ENCODE measurements at regions not wholly inside any gene's neighbourhood (a gene's known extent, or its start where the extent isn't known, plus 50 kb on each side); places are given as distances from the start of the nearest gene placed in this dataset.
"Not testable (repeated sequence)": the region's sequence is repeated elsewhere in the genome, so short reads cannot be mapped to it uniquely, and the experiment has no call there.

DNA sequence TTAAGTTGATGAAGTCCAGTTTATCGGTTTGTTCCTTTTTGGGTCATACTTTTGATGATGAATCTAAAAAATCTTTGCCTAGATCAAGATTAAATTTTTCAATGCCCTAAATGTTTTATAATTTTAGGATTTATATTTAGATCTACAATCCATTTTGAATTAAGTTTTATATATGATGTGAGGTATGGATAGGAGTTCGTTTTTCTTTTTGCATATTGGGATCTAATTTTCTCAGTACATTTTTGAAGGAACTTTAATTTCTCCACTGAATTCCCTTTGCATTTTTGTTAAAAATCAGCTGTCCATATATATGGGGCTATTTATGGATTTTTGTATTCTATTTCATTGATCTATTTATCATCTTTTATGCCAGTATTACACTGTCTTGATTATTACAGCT lies 125.5 kb upstream of the HS3ST2 start:
- no peak for DNase-seq (ENCODE audit: extremely low read depth, low read depth)
- TF ChIP-seq, protein P1, sequence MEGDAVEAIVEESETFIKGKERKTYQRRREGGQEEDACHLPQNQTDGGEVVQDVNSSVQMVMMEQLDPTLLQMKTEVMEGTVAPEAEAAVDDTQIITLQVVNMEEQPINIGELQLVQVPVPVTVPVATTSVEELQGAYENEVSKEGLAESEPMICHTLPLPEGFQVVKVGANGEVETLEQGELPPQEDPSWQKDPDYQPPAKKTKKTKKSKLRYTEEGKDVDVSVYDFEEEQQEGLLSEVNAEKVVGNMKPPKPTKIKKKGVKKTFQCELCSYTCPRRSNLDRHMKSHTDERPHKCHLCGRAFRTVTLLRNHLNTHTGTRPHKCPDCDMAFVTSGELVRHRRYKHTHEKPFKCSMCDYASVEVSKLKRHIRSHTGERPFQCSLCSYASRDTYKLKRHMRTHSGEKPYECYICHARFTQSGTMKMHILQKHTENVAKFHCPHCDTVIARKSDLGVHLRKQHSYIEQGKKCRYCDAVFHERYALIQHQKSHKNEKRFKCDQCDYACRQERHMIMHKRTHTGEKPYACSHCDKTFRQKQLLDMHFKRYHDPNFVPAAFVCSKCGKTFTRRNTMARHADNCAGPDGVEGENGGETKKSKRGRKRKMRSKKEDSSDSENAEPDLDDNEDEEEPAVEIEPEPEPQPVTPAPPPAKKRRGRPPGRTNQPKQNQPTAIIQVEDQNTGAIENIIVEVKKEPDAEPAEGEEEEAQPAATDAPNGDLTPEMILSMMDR (IDR thresholded peaks at IDR 0.05; ENCODE audit: low read depth, low read length) = no peak

DNA sequence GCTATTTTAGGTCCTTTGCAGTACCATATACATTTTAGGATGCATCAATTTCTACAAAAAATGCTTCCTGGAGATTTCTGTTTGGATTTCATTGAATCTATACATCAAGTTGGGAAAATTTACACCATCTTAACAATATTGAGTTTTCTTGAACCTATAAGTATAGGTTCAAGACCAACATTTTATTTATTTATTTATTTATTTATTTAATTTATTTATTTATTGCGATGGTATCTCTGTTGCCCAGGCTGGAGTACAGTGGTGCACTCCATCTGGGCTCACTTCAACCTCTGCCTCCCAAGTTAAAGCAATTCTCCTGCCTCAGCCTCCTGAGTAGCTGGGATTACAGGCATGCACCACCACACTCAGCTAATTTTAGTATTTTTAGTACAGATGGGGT lies 125.0 kb upstream of the HS3ST2 start:
- no peak for DNase-seq (ENCODE audit: extremely low read depth, low read depth)
- TF ChIP-seq, protein P1 (IDR thresholded peaks at IDR 0.05; ENCODE audit: low read depth, low read length) = no peak

DNA sequence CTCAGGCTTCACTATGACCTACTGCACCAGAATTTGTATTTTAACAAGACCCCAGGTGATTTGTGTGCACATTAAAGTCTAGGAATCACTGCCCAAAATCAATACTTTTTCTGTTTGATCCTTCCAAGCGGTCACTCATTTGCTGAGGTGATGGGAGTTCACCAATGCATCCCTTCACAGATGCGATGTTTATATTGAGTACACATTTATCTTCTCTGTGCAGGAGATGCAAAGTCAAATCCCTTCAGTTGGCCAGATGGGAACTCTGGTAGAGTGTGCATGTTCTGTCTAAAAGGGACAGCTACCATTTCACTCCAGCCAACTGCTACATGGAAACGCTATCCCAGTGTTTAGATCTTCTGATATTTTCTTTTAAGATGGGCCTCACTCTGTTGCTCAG lies 122.6 kb upstream of the HS3ST2 start:
- DNase-seq (ENCODE audit: extremely low read depth, low read depth) = no peak
- TF ChIP-seq, protein P1 (IDR thresholded peaks at IDR 0.05; ENCODE audit: low read depth, low read length) = no peak

DNA sequence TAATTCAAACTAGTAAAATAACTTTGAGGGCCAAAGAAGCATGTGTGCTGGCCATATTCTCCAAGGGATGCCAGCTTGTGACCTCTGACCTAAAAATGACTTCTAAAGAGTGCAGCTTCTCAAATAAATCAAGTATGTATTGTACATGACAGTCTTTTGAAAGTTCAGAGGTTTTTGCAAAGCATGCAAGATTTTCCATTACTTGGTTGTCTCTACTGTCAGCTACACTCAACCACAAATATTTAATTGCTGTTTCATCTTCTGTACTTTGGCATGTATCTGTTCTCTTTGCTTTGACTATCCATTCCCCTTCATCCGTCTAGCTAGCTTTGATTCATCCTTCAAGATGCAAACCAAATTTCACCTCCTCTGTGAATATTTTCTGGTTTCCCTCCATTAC lies 121.9 kb upstream of the HS3ST2 start:
- TF ChIP-seq, protein P1 (IDR thresholded peaks at IDR 0.05; ENCODE audit: low read depth, low read length) = no peak
- no peak for DNase-seq (ENCODE audit: extremely low read depth, low read depth)

DNA sequence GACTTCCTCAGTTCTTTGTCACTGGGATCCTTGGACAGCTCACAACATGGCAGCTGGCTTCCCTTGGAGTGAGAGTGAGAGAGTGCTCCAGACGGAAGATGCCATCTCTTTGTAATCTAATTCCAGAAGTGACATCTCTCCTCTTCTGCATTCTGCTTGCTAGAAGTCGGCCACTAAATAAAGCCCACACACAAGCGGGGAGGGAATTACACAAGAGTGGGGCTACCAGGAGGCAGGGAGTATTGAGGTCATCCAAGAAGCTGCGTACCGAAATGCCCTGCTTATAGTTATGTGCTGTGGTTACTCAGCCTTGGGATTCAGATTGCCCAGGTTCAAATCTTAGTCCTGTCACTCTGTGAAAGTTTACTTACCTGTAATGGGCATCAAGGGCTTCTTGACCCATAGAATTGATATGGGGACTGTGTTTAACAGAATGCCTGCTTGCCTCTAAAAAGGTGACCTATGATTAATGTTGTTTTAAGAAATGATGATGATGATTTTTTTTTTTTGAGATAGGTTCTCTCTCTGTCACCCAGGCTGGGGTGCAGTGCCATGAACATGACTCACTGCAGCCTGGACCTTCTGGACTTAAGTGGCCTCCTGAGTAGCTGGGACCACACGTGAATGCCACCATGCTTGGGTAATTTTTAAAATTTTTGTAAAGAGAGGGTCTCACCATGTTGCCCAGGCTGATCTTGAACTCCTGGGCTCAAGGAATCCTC lies 120.9 kb upstream of the HS3ST2 start:
- TF ChIP-seq, protein P1 (IDR thresholded peaks at IDR 0.05; ENCODE audit: low read depth, low read length) = no peak
- no peak for DNase-seq (ENCODE audit: extremely low read depth, low read depth)

DNA sequence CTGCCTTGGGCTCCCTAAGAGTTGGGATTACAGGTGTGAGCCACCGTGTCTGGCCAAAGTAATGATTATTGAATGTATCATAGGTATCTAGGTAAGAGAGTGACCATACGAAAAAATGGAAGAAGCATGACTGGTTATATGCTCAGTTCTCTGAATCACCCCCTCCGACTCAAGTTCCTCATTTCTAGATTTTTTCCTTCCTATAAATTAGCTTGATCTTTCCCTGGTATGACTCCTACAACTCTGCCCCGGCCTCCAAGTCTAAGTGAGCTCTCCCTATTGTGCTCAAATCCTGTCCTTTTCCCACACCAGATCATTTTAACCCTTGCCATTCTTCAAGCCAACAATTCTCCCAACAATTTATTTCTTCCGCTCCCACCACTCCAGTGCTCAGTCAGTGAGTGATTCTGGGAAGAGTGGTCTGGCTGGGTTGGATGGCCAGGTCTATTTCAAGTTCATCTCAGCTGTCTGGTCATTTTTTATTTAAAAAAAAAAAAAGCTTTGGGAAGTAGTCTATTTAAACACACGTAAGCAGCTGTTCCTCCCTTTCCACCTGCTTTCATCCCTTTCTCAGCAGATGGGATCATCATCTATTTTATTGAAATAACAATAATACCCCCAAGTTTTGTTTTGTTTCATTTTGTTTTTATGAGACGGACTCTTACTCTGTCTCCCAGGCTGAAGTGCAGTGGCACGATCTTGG lies 120.2 kb upstream of the HS3ST2 start:
- DNase-seq (ENCODE audit: extremely low read depth, low read depth) = no peak
- TF ChIP-seq, protein P1 (IDR thresholded peaks at IDR 0.05; ENCODE audit: low read depth, low read length) = no peak

DNA sequence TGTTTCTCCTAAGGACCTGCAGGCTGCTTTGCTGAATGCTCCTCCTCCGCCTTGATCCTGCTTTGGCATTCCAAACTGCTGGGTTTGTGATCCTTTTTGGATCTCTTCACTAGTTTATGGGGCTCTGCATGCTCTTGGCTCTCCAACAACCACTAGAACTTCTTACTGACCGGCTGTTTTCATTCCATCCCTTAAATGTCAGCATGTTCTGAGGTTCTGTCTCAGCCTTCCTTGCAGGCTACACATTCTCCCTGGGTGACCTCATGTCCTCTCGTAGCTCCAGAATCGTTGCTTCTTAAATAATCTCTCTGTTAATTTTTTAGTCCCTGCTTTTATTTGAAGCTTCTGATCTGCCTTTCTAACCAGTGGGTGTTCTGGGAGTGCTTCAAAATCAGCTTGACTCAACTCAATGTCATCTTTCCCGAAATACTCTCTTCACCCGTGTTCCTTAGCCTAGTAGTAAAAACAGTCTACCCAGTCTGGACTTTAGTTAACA lies 119.0 kb upstream of the HS3ST2 start:
- TF ChIP-seq, protein P1 (IDR thresholded peaks at IDR 0.05; ENCODE audit: low read depth, low read length) = no peak

DNA sequence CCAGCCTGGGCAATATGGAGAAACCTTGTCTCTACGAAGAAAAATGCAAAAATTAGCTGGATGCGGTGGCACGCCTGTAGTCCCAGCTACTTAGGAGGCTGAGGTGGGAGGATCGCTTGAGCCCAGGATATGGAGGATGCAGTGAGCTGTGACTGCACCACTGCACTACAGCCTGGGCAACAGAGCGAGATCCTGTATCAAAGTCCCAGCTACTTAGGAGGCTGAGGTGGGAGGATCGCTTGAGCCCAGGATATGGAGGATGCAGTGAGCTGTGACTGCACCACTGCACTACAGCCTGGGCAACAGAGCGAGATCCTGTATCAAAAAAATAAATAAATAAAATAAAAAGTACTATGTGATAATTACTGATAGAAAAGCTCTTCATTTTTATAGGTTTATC lies 118.2 kb upstream of the HS3ST2 start:
- DNase-seq (ENCODE audit: extremely low read depth, low read depth) = not testable (repeated sequence)

More for the DNA sequence above, 119.0 kb upstream of the HS3ST2 start:
- peak; percentile 36 for DNase-seq (ENCODE audit: extremely low read depth, low read depth)

Measured in AG09319 (cell line).